Muscle of arm (tissue), 1 donor: ENCODE measurements at regions not wholly inside any gene's neighbourhood (a gene's known extent, or its start where the extent isn't known, plus 50 kb on each side); places are given as distances from the start of the nearest gene placed in this dataset.

Source experiments
- DNase-seq: peaks from one replicate; pipeline ENCODE4 v3.0.0-alpha.2; 2013

GRCh38 chr13:40190641-40191100 is 475.8 kb downstream of the FOXO1 start:
- DNase-seq: peak; percentile 46

- peak; percentile 27 for DNase-seq
Observed at GRCh38 chr13:40191186-40191980, 475.1 kb downstream of the FOXO1 start.

GRCh38 chr13:40192452-40192851 is 474.0 kb downstream of the FOXO1 start:
- peak; percentile 22 for DNase-seq

GRCh38 chr13:40192858-40193257 is 473.6 kb downstream of the FOXO1 start:
- no peak for DNase-seq

GRCh38 chr13:40193286-40194223 is 472.9 kb downstream of the FOXO1 start:
- peak; percentile 93 for DNase-seq

- DNase-seq: peak; percentile 19
Observed at GRCh38 chr13:40194224-40194806, 472.1 kb downstream of the FOXO1 start.

- DNase-seq: no peak
Observed at GRCh38 chr13:40197049-40197448, 469.4 kb downstream of the FOXO1 start.

GRCh38 chr13:40197936-40198595 is 468.4 kb downstream of the FOXO1 start:
- DNase-seq: no peak

- DNase-seq: no peak
Observed at GRCh38 chr13:40200273-40200978, 466.0 kb downstream of the FOXO1 start.

- DNase-seq: no peak
Observed at GRCh38 chr13:40204246-40204645, 462.2 kb downstream of the FOXO1 start.

- no peak for DNase-seq
Observed at GRCh38 chr13:40205771-40206240, 460.6 kb downstream of the FOXO1 start.

GRCh38 chr13:40206241-40207000 is 460.0 kb downstream of the FOXO1 start:
- DNase-seq: no peak

GRCh38 chr13:40207001-40207478 is 459.4 kb downstream of the FOXO1 start:
- DNase-seq: no peak

- no peak for DNase-seq
Observed at GRCh38 chr13:40208517-40208916, 457.9 kb downstream of the FOXO1 start.

GRCh38 chr13:40210865-40211585 is 455.4 kb downstream of the FOXO1 start:
- DNase-seq: no peak

GRCh38 chr13:40211586-40211968 is 454.9 kb downstream of the FOXO1 start:
- no peak for DNase-seq

- DNase-seq: no peak
Observed at GRCh38 chr13:40213779-40214178, 452.7 kb downstream of the FOXO1 start.

- no peak for DNase-seq
Observed at GRCh38 chr13:40215311-40215710, 451.1 kb downstream of the FOXO1 start.

- no peak for DNase-seq
Observed at GRCh38 chr13:40215747-40216146, 450.7 kb downstream of the FOXO1 start.
